SK-N-SH treated with all-trans-retinoic acid at 6 μM for 48 hours (cell line): ENCODE measurements at regions not wholly inside any gene's neighbourhood (a gene's known extent, or its start where the extent isn't known, plus 50 kb on each side); places are given as distances from the start of the nearest gene placed in this dataset.

ENCODE experiments used
- ATAC-seq: fragments of 200-7000 bp; cut with Tn5 transposase; 3 replicates; pipeline ENCODE4 v1.9.1; 2020; ENCODE audit warnings: mild to moderate bottlenecking, moderate library complexity
- ARNTL ChIP-seq: fragments of 450-650 bp; formaldehyde crosslinking; IDR thresholded peaks from 2 replicates; pipeline ENCODE4 v1.5.0; 2020; ENCODE audit warnings: low read depth, mild to moderate bottlenecking, moderate library complexity, borderline replicate concordance
- BACH2 ChIP-seq: fragments of 250-450 bp; sonication (Bioruptor Pico); IDR thresholded peaks from 2 replicates; pipeline ENCODE4 v1.9.0; 2021; ENCODE audit warnings: mild to moderate bottlenecking, borderline replicate concordance
- CSDC2 ChIP-seq: fragments of 250-450 bp; sonication (Bioruptor Pico); IDR thresholded peaks from 2 replicates; pipeline ENCODE4 v1.5.0; 2020; ENCODE audit warnings: mild to moderate bottlenecking, moderate library complexity
- GLIS3 ChIP-seq: fragments of 250-450 bp; sonication (Bioruptor Pico); IDR thresholded peaks from 2 replicates; pipeline ENCODE4 v1.5.0; 2020; ENCODE audit warnings: mild to moderate bottlenecking, moderate library complexity
- ISL1 ChIP-seq: fragments of 250-450 bp; sonication (Bioruptor Pico); IDR thresholded peaks from 2 replicates; pipeline ENCODE4 v2.1.2; 2022; ENCODE audit warnings: mild to moderate bottlenecking, moderate library complexity
- OSR1 ChIP-seq: fragments of 250-450 bp; sonication (Bioruptor Pico); IDR thresholded peaks from 2 replicates; pipeline ENCODE4 v1.8.0; 2022; ENCODE audit warnings: moderate library complexity, mild to moderate bottlenecking, inconsistent platforms
- PPARA ChIP-seq: fragments of 250-450 bp; sonication (Bioruptor Pico); IDR thresholded peaks from 2 replicates; pipeline ENCODE4 v1.5.0; 2020; ENCODE audit warnings: mild to moderate bottlenecking, borderline replicate concordance
- RARB ChIP-seq: fragments of 250-450 bp; sonication (Bioruptor Pico); IDR thresholded peaks from 2 replicates; pipeline ENCODE4 v1.8.0; 2021; ENCODE audit warnings: mild to moderate bottlenecking, moderate library complexity
- SNAI2 ChIP-seq: fragments of 250-450 bp; sonication (Bioruptor Pico); IDR thresholded peaks from 2 replicates; pipeline ENCODE4 v1.5.0; 2020; ENCODE audit warnings: mild to moderate bottlenecking, moderate library complexity
- TCF4 ChIP-seq: fragments of 250-450 bp; sonication (Bioruptor Pico); IDR thresholded peaks from 2 replicates; pipeline ENCODE4 v1.8.0; 2021; ENCODE audit warnings: mild to moderate bottlenecking, moderate library complexity, borderline replicate concordance
- TOX ChIP-seq: fragments of 250-450 bp; sonication (Bioruptor Pico); IDR thresholded peaks from 2 replicates; pipeline ENCODE4 v1.8.0; 2021; ENCODE audit warnings: mild to moderate bottlenecking, moderate library complexity, borderline replicate concordance
- ZC3H10 ChIP-seq: fragments of 250-450 bp; sonication (Bioruptor Pico); IDR thresholded peaks from 2 replicates; pipeline ENCODE4 v1.5.1; 2021; ENCODE audit warnings: mild to moderate bottlenecking, moderate library complexity
- ZFP3 ChIP-seq: fragments of 250-450 bp; sonication (Bioruptor Pico); IDR thresholded peaks from 2 replicates; pipeline ENCODE4 v1.5.0; 2020; ENCODE audit warnings: mild to moderate bottlenecking, moderate library complexity
- ZFP30 ChIP-seq: fragments of 450-650 bp; formaldehyde crosslinking; IDR thresholded peaks from 2 replicates; pipeline ENCODE4 v1.5.0; 2022; ENCODE audit warnings: mild to moderate bottlenecking, moderate library complexity
- ZNF70 ChIP-seq: fragments of 450-650 bp; formaldehyde crosslinking; IDR thresholded peaks from 2 replicates; pipeline ENCODE4 v1.5.0; 2020; ENCODE audit warnings: mild to moderate bottlenecking, moderate library complexity
- ZNF8 ChIP-seq: fragments of 450-650 bp; formaldehyde crosslinking; IDR thresholded peaks from 2 replicates; pipeline ENCODE4 v1.5.0; 2020; ENCODE audit warnings: mild to moderate bottlenecking, moderate library complexity
- TF ChIP-seq, protein P1 (sequence below): fragments of 250-450 bp; sonication (Bioruptor Pico); IDR thresholded peaks from 2 replicates; pipeline ENCODE4 v1.8.0; 2021; ENCODE audit warnings: low read depth, mild to moderate bottlenecking, moderate library complexity, borderline replicate concordance
- TF ChIP-seq, protein P2 (sequence below): fragments of 250-450 bp; sonication (Bioruptor Pico); IDR thresholded peaks from 2 replicates; pipeline ENCODE4 v1.5.0; 2020; ENCODE audit warnings: mild to moderate bottlenecking, moderate library complexity
- TF ChIP-seq, protein P3 (sequence below): fragments of 250-450 bp; sonication (Bioruptor Pico); IDR thresholded peaks from 2 replicates; pipeline ENCODE4 v1.5.1; 2020; ENCODE audit warnings: low read depth, mild to moderate bottlenecking, moderate library complexity
- TF ChIP-seq, protein P4 (sequence below): fragments of 250-450 bp; sonication (Bioruptor Pico); IDR thresholded peaks from 2 replicates; pipeline ENCODE4 v1.8.0; 2020; ENCODE audit warnings: mild to moderate bottlenecking, moderate library complexity, borderline replicate concordance

DNA sequence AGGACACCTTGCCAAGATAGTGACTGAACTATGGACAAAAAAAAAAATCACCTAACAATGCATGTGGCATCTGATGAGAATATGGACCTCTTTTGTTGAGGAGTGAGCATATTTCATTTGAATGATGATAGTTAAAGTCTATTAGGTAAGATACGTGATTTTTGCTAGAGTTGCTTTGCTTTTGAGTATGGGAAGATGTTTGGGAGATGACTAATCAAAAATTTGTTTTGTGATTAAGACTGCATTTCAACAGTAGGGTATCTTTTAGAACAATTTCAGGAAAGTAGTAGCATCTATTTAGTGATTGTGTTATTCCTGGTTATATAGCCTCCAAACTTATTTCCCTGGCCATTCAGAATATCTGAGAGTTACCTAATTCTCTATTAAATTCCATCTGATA is 878.6 kb upstream of the CITED2 start:
- ATAC-seq, result no peak

DNA sequence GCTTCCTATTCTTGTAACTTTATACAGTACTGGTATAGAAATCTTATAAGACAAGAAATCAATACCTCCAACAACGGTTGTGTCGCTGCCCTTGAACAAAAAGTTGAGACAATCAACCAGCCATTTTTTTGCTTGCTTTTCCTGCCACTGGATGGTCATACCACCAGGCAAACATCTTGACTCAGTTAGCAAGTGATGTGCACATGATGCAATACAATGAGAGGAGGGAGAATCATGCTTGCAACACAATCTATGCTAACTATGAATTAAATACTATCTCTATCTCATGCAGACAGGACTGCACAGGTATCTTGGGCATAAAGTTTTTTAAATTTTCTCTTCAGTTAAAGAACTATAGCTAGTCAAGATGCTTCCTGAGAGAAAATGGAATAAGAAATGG is 877.7 kb upstream of the CITED2 start:
- TF ChIP-seq, protein P1, sequence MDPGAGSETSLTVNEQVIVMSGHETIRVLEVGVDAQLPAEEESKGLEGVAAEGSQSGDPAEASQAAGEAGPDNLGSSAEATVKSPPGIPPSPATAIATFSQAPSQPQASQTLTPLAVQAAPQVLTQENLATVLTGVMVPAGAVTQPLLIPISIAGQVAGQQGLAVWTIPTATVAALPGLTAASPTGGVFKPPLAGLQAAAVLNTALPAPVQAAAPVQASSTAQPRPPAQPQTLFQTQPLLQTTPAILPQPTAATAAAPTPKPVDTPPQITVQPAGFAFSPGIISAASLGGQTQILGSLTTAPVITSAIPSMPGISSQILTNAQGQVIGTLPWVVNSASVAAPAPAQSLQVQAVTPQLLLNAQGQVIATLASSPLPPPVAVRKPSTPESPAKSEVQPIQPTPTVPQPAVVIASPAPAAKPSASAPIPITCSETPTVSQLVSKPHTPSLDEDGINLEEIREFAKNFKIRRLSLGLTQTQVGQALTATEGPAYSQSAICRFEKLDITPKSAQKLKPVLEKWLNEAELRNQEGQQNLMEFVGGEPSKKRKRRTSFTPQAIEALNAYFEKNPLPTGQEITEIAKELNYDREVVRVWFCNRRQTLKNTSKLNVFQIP (CRISPR knock-in tag), result no peak
- no peak for TF ChIP-seq ARNTL (CRISPR knock-in tag)
- TF ChIP-seq, protein P2, sequence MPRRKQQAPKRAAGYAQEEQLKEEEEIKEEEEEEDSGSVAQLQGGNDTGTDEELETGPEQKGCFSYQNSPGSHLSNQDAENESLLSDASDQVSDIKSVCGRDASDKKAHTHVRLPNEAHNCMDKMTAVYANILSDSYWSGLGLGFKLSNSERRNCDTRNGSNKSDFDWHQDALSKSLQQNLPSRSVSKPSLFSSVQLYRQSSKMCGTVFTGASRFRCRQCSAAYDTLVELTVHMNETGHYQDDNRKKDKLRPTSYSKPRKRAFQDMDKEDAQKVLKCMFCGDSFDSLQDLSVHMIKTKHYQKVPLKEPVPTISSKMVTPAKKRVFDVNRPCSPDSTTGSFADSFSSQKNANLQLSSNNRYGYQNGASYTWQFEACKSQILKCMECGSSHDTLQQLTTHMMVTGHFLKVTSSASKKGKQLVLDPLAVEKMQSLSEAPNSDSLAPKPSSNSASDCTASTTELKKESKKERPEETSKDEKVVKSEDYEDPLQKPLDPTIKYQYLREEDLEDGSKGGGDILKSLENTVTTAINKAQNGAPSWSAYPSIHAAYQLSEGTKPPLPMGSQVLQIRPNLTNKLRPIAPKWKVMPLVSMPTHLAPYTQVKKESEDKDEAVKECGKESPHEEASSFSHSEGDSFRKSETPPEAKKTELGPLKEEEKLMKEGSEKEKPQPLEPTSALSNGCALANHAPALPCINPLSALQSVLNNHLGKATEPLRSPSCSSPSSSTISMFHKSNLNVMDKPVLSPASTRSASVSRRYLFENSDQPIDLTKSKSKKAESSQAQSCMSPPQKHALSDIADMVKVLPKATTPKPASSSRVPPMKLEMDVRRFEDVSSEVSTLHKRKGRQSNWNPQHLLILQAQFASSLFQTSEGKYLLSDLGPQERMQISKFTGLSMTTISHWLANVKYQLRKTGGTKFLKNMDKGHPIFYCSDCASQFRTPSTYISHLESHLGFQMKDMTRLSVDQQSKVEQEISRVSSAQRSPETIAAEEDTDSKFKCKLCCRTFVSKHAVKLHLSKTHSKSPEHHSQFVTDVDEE (CRISPR knock-in tag), result no peak
- TF ChIP-seq, all 23 proteins: peak for 0
- no peak for ATAC-seq

More for the DNA sequence above, 878.6 kb upstream of the CITED2 start:
- no peak for TF ChIP-seq ZNF70 (CRISPR knock-in tag)
- TF ChIP-seq, protein P1 (CRISPR knock-in tag), result no peak
- TF ChIP-seq ISL1, result no peak
- no peak for TF ChIP-seq PPARA (CRISPR knock-in tag)
- no peak for TF ChIP-seq SNAI2 (CRISPR knock-in tag)
- TF ChIP-seq, protein P3, sequence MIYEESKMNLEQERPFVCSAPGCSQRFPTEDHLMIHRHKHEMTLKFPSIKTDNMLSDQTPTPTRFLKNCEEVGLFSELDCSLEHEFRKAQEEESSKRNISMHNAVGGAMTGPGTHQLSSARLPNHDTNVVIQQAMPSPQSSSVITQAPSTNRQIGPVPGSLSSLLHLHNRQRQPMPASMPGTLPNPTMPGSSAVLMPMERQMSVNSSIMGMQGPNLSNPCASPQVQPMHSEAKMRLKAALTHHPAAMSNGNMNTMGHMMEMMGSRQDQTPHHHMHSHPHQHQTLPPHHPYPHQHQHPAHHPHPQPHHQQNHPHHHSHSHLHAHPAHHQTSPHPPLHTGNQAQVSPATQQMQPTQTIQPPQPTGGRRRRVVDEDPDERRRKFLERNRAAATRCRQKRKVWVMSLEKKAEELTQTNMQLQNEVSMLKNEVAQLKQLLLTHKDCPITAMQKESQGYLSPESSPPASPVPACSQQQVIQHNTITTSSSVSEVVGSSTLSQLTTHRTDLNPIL (CRISPR knock-in tag), result no peak
- TF ChIP-seq TOX (CRISPR knock-in tag), result no peak
- TF ChIP-seq CSDC2 (CRISPR knock-in tag), result no peak
- no peak for TF ChIP-seq ZNF8
- TF ChIP-seq, protein P4, sequence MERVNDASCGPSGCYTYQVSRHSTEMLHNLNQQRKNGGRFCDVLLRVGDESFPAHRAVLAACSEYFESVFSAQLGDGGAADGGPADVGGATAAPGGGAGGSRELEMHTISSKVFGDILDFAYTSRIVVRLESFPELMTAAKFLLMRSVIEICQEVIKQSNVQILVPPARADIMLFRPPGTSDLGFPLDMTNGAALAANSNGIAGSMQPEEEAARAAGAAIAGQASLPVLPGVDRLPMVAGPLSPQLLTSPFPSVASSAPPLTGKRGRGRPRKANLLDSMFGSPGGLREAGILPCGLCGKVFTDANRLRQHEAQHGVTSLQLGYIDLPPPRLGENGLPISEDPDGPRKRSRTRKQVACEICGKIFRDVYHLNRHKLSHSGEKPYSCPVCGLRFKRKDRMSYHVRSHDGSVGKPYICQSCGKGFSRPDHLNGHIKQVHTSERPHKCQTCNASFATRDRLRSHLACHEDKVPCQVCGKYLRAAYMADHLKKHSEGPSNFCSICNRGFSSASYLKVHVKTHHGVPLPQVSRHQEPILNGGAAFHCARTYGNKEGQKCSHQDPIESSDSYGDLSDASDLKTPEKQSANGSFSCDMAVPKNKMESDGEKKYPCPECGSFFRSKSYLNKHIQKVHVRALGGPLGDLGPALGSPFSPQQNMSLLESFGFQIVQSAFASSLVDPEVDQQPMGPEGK, result no peak
- no peak for TF ChIP-seq GLIS3
- no peak for TF ChIP-seq ZFP3 (CRISPR knock-in tag)
- TF ChIP-seq ARNTL (CRISPR knock-in tag), result no peak
- TF ChIP-seq ZC3H10 (CRISPR knock-in tag), result no peak
- no peak for TF ChIP-seq TCF4 (CRISPR knock-in tag)
- TF ChIP-seq ZFP30, result no peak
- TF ChIP-seq RARB (CRISPR knock-in tag), result no peak

DNA sequence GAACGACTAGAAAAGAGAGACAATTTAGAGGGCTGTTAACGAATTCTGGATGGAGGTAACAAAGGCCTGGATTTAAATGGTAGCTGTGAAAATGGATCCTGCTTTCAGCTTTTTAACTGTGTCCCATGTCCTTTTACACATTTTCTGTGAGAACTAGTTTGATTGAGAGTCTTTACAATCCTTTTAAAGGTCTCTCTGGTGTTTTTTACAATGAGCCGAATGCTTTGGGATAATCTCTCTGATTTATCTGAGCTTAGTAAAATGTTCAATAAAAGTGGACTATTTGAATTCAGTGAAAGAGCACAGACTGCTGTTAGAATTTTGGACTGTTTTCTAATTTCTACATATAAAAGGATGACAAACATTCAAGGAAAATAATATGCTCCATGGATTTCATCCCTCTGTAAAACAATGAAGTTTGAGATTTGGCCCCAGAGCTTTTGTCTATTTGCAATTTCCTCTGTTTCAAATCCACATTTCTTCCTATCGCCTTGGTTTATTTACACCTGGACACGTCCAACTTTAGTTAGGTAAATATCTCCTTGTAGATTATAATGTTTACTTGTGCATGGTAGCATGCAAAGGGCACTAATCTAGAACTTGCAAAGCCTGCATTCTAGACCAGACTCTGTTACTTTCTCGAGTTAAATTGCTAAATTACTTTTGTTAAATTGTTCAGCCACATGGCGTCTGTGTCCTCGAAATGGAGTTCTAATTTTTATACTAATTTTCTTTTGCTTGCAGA is 871.0 kb upstream of the CITED2 start:
- no peak for TF ChIP-seq BACH2 (CRISPR knock-in tag)
- TF ChIP-seq ZFP3 (CRISPR knock-in tag), result no peak
- TF ChIP-seq SNAI2 (CRISPR knock-in tag), result no peak
- TF ChIP-seq ZFP30, result no peak
- no peak for TF ChIP-seq ISL1
- no peak for TF ChIP-seq OSR1 (CRISPR knock-in tag)
- no peak for ATAC-seq
